ENCODE measurements at regions not wholly inside any gene's neighbourhood (a gene's known extent, or its start where the extent isn't known, plus 50 kb on each side); places are given as distances from the start of the nearest gene placed in this dataset.

DNA sequence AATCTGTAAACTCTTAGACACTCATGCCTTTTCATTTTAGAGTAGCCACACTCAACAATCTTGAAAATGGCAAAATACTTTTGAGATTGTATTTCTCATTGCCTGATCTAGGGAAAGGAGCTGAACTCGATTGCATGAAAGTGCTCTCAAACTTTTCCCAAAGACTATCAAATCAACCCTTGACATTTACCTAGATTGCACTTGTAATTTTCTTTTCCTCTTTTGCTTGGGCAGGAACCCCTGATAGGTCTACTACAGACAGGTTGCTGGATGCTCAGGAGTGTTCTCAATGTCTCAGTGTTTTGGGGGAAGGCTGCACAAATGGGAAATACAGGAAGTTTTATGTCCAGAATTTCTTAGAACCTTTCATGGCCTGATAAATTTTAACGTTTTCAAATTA, 468.0 kb upstream of the GJE1 start:
- TF ChIP-seq ZNF274 (IDR thresholded peaks at IDR 0.05; ENCODE audit: low read depth, low read length) (no peak), YY1 (IDR thresholded peaks at IDR 0.05; ENCODE audit: insufficient read depth, insufficient read length) (no peak)
